Nephron (organoid): ENCODE measurements at regions not wholly inside any gene's neighbourhood (a gene's known extent, or its start where the extent isn't known, plus 50 kb on each side); places are given as distances from the start of the nearest gene placed in this dataset.
"Not testable (repeated sequence)": the region's sequence is repeated elsewhere in the genome, so short reads cannot be mapped to it uniquely, and the experiment has no call there.

Experiments used
- H3K27ac Mint-ChIP-seq, 3 experiments: 2 replicates each; pipeline ENCODE4 v1.8.0; 2020; ENCODE audit warnings: mixed read lengths in 3 of 3, mild to moderate bottlenecking in 2 of 3, moderate library complexity in 1 of 3
- H3K27me3 Mint-ChIP-seq: 2 replicates; pipeline ENCODE4 v1.8.0; 2021; ENCODE audit warnings: low read depth, mild to moderate bottlenecking, moderate library complexity, mixed read lengths
- H3K36me3 Mint-ChIP-seq: 2 replicates; pipeline ENCODE4 v1.8.0; 2020; ENCODE audit warnings: low read depth, mixed read lengths
- H3K4me1 Mint-ChIP-seq: 2 replicates; pipeline ENCODE4 v1.8.0; 2020; ENCODE audit warnings: mixed read lengths
- H3K4me3 Mint-ChIP-seq, 3 experiments: 2 replicates each; pipeline ENCODE4 v1.8.0; 2020; ENCODE audit warnings: mild to moderate bottlenecking in 3 of 3, mixed read lengths in 3 of 3, moderate library complexity in 2 of 3
- H3K9me3 Mint-ChIP-seq: 2 replicates; pipeline ENCODE4 v1.8.0; 2020; ENCODE audit warnings: mixed read lengths
- TF ChIP-seq, protein P1 (sequence below), 3 experiments: fragments of 200-600 bp; sonication (generic); IDR thresholded peaks; one replicate each; pipeline ENCODE4 v1.5.0; 2021; ENCODE audit warnings: antibody characterized with exemption in 3 of 3; ENCODE audit not compliant: unreplicated experiment in 3 of 3

DNA sequence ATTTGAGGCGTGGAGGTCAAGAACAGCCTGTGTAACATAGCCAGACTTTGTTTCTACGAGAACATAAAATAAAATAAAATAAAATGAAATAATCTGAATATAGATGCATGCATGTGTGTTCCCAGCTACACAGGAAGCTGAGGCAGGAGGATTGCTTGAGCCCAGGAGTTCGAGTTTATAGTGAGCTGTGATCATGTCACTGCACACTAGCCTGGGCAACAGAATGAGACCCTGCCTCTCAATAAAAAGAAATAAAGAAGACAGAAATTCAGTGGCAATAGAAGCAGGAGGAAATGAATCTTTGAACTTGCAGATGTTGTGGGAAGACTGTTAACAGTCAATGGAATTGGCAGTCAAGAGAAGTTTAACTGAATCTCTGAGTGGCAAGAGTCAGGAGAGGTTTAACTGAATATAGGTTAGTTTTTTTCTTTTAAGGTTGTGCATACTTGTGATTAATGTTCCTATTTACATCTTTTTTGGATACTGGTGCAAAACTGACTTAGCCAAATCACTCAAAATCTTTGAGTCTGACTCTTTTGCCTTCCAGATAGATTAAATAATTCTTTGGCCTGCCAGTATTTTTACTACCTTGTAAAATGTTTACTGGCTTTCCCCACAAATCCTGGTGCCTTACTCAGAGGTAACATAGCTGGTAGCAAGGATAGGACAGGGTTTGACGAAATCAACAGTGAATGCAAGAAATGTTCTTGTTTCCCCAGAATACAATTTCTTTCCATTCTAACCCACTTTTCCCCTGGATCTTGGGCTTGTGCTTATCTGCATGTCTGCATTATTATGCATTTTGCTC lies 361.4 kb downstream of the PDCD6IP start:
- no peaks in the 10 kb centered on the region for H3K27me3 Mint-ChIP-seq
- TF ChIP-seq, protein P1, sequence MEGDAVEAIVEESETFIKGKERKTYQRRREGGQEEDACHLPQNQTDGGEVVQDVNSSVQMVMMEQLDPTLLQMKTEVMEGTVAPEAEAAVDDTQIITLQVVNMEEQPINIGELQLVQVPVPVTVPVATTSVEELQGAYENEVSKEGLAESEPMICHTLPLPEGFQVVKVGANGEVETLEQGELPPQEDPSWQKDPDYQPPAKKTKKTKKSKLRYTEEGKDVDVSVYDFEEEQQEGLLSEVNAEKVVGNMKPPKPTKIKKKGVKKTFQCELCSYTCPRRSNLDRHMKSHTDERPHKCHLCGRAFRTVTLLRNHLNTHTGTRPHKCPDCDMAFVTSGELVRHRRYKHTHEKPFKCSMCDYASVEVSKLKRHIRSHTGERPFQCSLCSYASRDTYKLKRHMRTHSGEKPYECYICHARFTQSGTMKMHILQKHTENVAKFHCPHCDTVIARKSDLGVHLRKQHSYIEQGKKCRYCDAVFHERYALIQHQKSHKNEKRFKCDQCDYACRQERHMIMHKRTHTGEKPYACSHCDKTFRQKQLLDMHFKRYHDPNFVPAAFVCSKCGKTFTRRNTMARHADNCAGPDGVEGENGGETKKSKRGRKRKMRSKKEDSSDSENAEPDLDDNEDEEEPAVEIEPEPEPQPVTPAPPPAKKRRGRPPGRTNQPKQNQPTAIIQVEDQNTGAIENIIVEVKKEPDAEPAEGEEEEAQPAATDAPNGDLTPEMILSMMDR (IDR thresholded peaks at IDR 0.05; ENCODE audit: unreplicated experiment in 3 of 3) = no peak
- no peaks in the 10 kb centered on the region for H3K4me1 Mint-ChIP-seq
- no peak overlapping the region for H3K4me3 Mint-ChIP-seq
- no peak overlapping the region for H3K27ac Mint-ChIP-seq
- no peaks in the 10 kb centered on the region for H3K36me3 Mint-ChIP-seq
- no peaks in the 10 kb centered on the region for H3K9me3 Mint-ChIP-seq

DNA sequence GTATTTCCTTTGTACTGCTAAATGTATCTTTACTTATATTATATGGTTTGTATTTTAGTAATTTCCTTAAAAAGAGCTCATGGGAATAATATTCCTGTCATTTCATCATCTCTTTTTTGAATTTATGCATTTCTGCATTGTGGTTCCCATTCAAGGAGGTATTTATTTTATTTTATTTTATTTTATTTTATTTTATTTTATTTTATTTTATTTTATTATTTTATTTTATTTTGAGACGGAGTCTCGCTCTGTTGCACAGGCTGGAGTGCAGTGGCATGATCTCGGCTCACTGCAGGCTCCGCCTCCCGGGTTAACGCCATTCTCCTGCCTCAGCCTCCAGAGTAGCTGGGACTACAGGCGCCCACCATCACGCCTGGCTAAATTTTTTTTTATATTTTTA lies 371.2 kb downstream of the PDCD6IP start:
- H3K4me3 Mint-ChIP-seq, H3K27me3 Mint-ChIP-seq, H3K4me1 Mint-ChIP-seq, H3K27ac Mint-ChIP-seq, H3K36me3 Mint-ChIP-seq: not testable (repeated sequence)
- H3K9me3 Mint-ChIP-seq = peaks cover 12% of the 10 kb centered on the region

- H3K27me3 Mint-ChIP-seq = peaks cover 4% of the 10 kb centered on the region
- H3K4me1 Mint-ChIP-seq = no peaks in the 10 kb centered on the region
- TF ChIP-seq, protein P1 (IDR thresholded peaks at IDR 0.05; ENCODE audit: unreplicated experiment in 3 of 3) = no peak
- H3K4me3 Mint-ChIP-seq = no peak overlapping the region
- peaks cover 16% of the 10 kb centered on the region for H3K9me3 Mint-ChIP-seq
- no peak overlapping the region for H3K27ac Mint-ChIP-seq
- H3K36me3 Mint-ChIP-seq = no peaks in the 10 kb centered on the region
Observed at GRCh38 chr3:34174740-34175139, 376.3 kb downstream of the PDCD6IP start.

DNA sequence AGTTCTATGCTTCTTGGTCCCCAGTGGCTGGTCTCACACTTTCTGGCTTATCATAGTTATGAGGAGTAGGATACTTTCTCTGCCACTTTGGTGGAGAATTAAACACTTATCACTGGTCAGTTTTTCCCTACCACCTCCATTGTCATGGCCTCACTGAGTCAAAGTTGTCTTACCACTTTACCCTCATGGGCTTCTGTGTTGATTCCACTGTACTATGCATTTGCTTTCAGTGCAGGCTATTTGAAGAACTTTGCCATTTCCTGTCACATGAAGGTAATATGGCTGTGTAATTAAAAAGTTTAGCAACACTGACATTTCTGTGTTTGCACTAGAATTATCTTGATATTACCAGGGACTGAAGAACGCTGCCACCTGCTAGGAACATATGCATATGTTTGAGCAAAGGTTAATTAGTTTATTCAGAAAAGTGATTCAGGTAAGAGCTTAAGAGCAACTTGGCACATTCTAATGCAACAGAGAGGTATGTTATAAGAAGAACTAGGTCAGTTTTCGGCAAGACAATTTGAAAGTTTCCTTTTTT lies 377.3 kb downstream of the PDCD6IP start:
- Mint-ChIP-seq H3K36me3 (no peaks in the 10 kb centered on the region), H3K27me3 (peaks cover 4% of the 10 kb centered on the region), H3K4me3 (no peak overlapping the region), H3K9me3 (peaks cover 16% of the 10 kb centered on the region), H3K27ac (no peak overlapping the region), H3K4me1 (no peaks in the 10 kb centered on the region)
- TF ChIP-seq, protein P1 (IDR thresholded peaks at IDR 0.05; ENCODE audit: unreplicated experiment in 3 of 3) = no peak

GRCh38 chr3:34176723-34177122 lies 378.3 kb downstream of the PDCD6IP start:
- Mint-ChIP-seq H3K4me1 (no peaks in the 10 kb centered on the region), H3K4me3 (no peak overlapping the region), H3K27me3 (peaks cover 4% of the 10 kb centered on the region), H3K27ac (no peak overlapping the region), H3K9me3 (peaks cover 16% of the 10 kb centered on the region), H3K36me3 (no peaks in the 10 kb centered on the region)
- TF ChIP-seq, protein P1 (IDR thresholded peaks at IDR 0.05; ENCODE audit: unreplicated experiment in 3 of 3) = no peak

DNA sequence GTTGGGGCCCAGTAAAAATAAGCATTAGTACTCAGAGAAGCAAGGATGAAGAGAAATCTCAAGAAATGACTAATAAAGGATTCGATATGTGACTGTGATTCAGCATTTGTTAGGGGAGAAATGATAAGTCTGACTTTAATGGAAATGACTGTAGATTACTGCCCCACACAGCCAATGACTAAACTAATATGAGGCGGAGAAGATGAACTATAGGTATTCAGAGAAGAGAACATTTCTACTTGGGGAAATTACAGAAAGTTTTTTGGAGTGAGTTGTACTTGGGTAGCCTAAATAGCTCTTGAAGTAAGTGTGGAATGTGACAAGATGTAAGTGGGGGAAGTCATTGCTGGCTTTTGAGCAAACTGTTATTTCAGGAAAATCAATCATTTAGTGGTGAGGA lies 380.0 kb downstream of the PDCD6IP start:
- H3K4me3 Mint-ChIP-seq = no peak overlapping the region
- peaks cover 12% of the 10 kb centered on the region for H3K9me3 Mint-ChIP-seq
- no peaks in the 10 kb centered on the region for H3K4me1 Mint-ChIP-seq
- H3K27me3 Mint-ChIP-seq = peaks cover 4% of the 10 kb centered on the region
- H3K36me3 Mint-ChIP-seq = no peaks in the 10 kb centered on the region
- no peak overlapping the region for H3K27ac Mint-ChIP-seq
- TF ChIP-seq, protein P1 (IDR thresholded peaks at IDR 0.05; ENCODE audit: unreplicated experiment in 3 of 3) = no peak
